ENCODE measurements at regions not wholly inside any gene's neighbourhood (a gene's known extent, or its start where the extent isn't known, plus 50 kb on each side); places are given as distances from the start of the nearest gene placed in this dataset.

GRCh38 chr3:177516158-177517011 is 319.1 kb upstream of the TBL1XR1 start:
- Histone ChIP-seq H3K36me3 (no peaks in the 10 kb centered on the region), H3K27ac (replicated peaks) (peak overlapping the region; percentile 73), H3K27me3 (ENCODE audit: low read depth) (no peaks in the 10 kb centered on the region), H3K4me3 (no peak overlapping the region), H3K9me3 (replicated peaks) (no peaks in the 10 kb centered on the region), H3K4me1 (peaks cover 55% of the 10 kb centered on the region)
- intact Hi-C loops (cut with micrococcal nuclease): no loop called here
- peak; percentile 63 for DNase-seq
- no peak for TF ChIP-seq CTCF (IDR thresholded peaks at IDR 0.05; ENCODE audit: borderline replicate concordance)

- DNase-seq: no peak
- no peak for TF ChIP-seq CTCF (IDR thresholded peaks at IDR 0.05; ENCODE audit: borderline replicate concordance)
- no peaks in the 10 kb centered on the region for H3K36me3 ChIP-seq
- no peaks in the 10 kb centered on the region for H3K27me3 ChIP-seq (ENCODE audit: low read depth)
- H3K27ac ChIP-seq (replicated peaks): no peak overlapping the region
- H3K9me3 ChIP-seq (replicated peaks): no peaks in the 10 kb centered on the region
- intact Hi-C loops (cut with micrococcal nuclease): no loop called here
- no peak overlapping the region for H3K4me3 ChIP-seq
- peaks cover 41% of the 10 kb centered on the region for H3K4me1 ChIP-seq
These were observed 320.6 kb upstream of the TBL1XR1 start for GRCh38 chr3:177517906-177518305.

- Histone ChIP-seq H3K27ac (replicated peaks) (no peak overlapping the region), H3K36me3 (no peaks in the 10 kb centered on the region), H3K27me3 (ENCODE audit: low read depth) (no peaks in the 10 kb centered on the region), H3K9me3 (replicated peaks) (no peaks in the 10 kb centered on the region), H3K4me3 (no peak overlapping the region), H3K4me1 (peaks cover 25% of the 10 kb centered on the region)
- TF ChIP-seq CTCF (IDR thresholded peaks at IDR 0.05; ENCODE audit: borderline replicate concordance): no peak
- DNase-seq: no peak
- intact Hi-C loops (cut with micrococcal nuclease): no loop called here
These were observed 322.3 kb upstream of the TBL1XR1 start for GRCh38 chr3:177519588-177519987.

- no peak overlapping the region for H3K4me3 ChIP-seq
- peaks cover 7% of the 10 kb centered on the region for H3K4me1 ChIP-seq
- no peak for DNase-seq
- no peaks in the 10 kb centered on the region for H3K9me3 ChIP-seq (replicated peaks)
- no peak overlapping the region for H3K27ac ChIP-seq (replicated peaks)
- H3K27me3 ChIP-seq (ENCODE audit: low read depth): no peaks in the 10 kb centered on the region
- no peaks in the 10 kb centered on the region for H3K36me3 ChIP-seq
- intact Hi-C loops (cut with micrococcal nuclease): no loop called here
- TF ChIP-seq CTCF (IDR thresholded peaks at IDR 0.05; ENCODE audit: borderline replicate concordance): no peak
These were observed 324.0 kb upstream of the TBL1XR1 start for GRCh38 chr3:177521305-177521704.

- Histone ChIP-seq H3K4me3 (no peak overlapping the region), H3K9me3 (replicated peaks) (no peaks in the 10 kb centered on the region), H3K27ac (replicated peaks) (no peak overlapping the region), H3K36me3 (no peaks in the 10 kb centered on the region), H3K27me3 (ENCODE audit: low read depth) (no peaks in the 10 kb centered on the region), H3K4me1 (no peaks in the 10 kb centered on the region)
- DNase-seq: no peak
- intact Hi-C loops (cut with micrococcal nuclease): no loop called here
- TF ChIP-seq CTCF (IDR thresholded peaks at IDR 0.05; ENCODE audit: borderline replicate concordance): no peak
These were observed 324.8 kb upstream of the TBL1XR1 start for GRCh38 chr3:177522051-177522450.

All from left ventricle myocardium inferior (tissue), 1 donor.